Left ventricle myocardium inferior (tissue), 1 donor: ENCODE measurements at regions not wholly inside any gene's neighbourhood (a gene's known extent, or its start where the extent isn't known, plus 50 kb on each side); places are given as distances from the start of the nearest gene placed in this dataset.

Experiments
- DNase-seq: peaks from one replicate; pipeline ENCODE4 v3.0.0-alpha.2; 2020
- H3K27ac ChIP-seq: fragments of 200-600 bp; replicated peaks from 2 replicates; pipeline ENCODE4 v1.8.0; 2021
- H3K27me3 ChIP-seq: fragments of 200-600 bp; 2 replicates; pipeline ENCODE4 v1.8.0; 2021; ENCODE audit warnings: low read depth
- H3K36me3 ChIP-seq: fragments of 200-600 bp; 2 replicates; pipeline ENCODE4 v1.8.0; 2021
- H3K4me1 ChIP-seq: fragments of 200-600 bp; 2 replicates; pipeline ENCODE4 v1.8.0; 2021
- H3K4me3 ChIP-seq: fragments of 200-600 bp; 2 replicates; pipeline ENCODE4 v1.8.0; 2021; ENCODE audit warnings: mild to moderate bottlenecking, moderate library complexity
- H3K9me3 ChIP-seq: fragments of 200-600 bp; replicated peaks from 2 replicates; pipeline ENCODE4 v1.8.0; 2021
- intact Hi-C: fragments of 100-400 bp; cut with micrococcal nuclease; formaldehyde crosslinking; loops from one replicate; pipeline ENCODE4 v1.11.0; 2022
- TF ChIP-seq, protein P1 (sequence below): fragments of 200-600 bp; IDR thresholded peaks from 2 replicates; pipeline ENCODE4 v1.8.0; 2021; ENCODE audit warnings: antibody characterized with exemption, mild to moderate bottlenecking, borderline replicate concordance
- donor health status: DM: no; HTN: yes; CAD: no; lungs with severe emphysema.

DNA sequence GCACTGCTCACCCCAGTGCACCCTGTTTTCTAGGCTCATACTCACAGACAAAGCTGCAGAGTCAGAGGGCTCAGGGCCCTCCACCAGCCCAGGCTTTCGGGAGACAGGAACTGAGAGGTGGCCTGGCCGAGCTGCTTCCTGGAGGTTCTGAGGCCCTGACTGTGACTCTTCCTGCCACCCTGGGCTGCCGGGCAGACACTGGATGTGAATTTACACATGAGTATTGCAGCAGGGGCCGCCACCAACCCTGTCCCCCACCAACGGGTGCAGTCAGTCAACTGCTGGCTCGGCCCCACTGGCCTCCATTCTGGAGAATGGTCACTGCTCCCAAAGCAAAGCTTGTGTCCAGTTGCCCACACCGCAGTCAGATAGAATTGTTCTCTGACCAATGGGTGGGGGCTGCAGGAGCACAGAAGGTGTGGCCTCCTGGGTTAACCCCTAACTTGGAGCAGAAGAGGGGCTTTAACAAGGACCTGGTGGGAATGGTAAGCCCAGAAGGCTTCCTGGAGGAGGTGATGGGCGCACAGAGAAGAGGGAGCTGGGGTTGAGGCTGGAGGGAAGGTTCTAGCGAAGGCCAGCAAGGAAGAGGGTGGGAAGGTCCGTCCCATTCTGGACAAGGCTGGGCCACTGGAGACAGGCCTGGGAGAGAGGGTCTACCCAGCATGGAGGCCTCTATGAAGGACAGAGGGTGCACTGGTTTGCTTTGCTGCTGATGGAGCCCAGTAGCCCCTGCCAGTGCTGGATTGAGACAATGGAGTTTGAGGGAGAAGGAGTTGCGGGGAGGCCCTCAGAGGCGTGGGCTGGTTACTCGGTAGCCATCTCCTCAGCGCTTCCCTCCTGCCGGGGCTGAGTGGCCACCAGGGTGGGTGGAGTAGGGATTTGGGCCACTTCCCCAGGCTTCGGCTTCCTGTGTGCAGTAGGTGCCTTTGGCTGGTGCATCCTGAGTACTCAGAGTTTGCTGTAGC is 135.3 kb downstream of the CPZ start:
- Histone ChIP-seq H3K36me3 (no peaks in the 10 kb centered on the region), H3K4me3 (no peak overlapping the region), H3K9me3 (peaks cover 6% of the 10 kb centered on the region), H3K4me1 (no peaks in the 10 kb centered on the region), H3K27ac (no peak overlapping the region), H3K27me3 (peaks cover 84% of the 10 kb centered on the region)
- TF ChIP-seq, protein P1, sequence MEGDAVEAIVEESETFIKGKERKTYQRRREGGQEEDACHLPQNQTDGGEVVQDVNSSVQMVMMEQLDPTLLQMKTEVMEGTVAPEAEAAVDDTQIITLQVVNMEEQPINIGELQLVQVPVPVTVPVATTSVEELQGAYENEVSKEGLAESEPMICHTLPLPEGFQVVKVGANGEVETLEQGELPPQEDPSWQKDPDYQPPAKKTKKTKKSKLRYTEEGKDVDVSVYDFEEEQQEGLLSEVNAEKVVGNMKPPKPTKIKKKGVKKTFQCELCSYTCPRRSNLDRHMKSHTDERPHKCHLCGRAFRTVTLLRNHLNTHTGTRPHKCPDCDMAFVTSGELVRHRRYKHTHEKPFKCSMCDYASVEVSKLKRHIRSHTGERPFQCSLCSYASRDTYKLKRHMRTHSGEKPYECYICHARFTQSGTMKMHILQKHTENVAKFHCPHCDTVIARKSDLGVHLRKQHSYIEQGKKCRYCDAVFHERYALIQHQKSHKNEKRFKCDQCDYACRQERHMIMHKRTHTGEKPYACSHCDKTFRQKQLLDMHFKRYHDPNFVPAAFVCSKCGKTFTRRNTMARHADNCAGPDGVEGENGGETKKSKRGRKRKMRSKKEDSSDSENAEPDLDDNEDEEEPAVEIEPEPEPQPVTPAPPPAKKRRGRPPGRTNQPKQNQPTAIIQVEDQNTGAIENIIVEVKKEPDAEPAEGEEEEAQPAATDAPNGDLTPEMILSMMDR, result no peak
- no peak for DNase-seq
- intact Hi-C loops, result no loop called here

DNA sequence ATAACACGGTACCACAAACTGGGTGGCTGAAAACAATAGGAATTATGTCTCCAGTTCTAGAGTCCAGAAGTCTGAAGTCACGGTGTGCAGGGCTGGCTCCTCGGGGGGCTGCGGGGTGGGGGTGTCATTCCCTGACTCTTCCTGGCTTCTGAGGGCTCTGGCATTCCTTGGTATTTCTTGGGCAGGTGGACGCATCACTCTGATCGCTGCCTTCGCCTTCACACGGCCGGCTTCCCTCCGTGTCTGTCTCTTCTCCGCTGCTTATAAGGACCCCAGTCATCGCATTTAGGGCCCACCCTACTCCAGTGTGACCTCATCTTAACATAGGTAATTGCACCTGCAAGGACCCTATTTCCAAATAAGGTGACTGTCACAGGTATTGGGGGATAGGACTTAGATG is 134.6 kb downstream of the CPZ start:
- TF ChIP-seq, protein P1, result no peak
- no peak overlapping the region for H3K4me3 ChIP-seq
- DNase-seq, result no peak
- no peaks in the 10 kb centered on the region for H3K36me3 ChIP-seq
- peaks cover 90% of the 10 kb centered on the region for H3K27me3 ChIP-seq
- H3K4me1 ChIP-seq, result no peaks in the 10 kb centered on the region
- intact Hi-C loops, result no loop called here
- H3K27ac ChIP-seq, result no peak overlapping the region
- peaks cover under 1% of the 10 kb centered on the region for H3K9me3 ChIP-seq

DNA sequence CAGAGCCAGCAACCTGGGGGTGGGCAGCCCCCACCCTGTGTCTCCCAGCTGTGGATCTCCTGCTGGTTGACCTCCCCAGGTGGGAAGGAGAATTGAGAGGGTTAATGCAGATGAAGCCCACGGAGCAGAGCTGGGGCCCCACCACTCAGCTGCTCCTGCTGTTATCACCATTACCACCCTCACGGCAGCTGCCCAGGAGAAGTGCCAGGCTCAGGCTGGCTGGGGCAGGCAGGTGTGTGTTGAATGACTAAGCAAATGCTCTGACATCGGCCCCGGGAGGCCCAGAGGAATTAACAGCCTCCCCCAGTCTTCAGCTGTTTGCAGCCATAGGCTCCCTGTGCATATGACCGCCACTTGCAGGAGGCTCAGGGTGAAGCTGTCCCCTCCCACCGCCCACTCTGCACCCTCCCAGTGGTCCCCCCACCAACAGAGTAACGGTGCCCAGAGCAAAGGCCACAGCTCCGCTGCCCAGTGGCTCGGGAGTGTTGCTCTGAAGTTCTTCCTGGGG is 133.8 kb downstream of the CPZ start:
- Histone ChIP-seq H3K4me1 (no peaks in the 10 kb centered on the region), H3K27me3 (peaks cover 90% of the 10 kb centered on the region), H3K36me3 (no peaks in the 10 kb centered on the region), H3K9me3 (no peaks in the 10 kb centered on the region), H3K27ac (no peak overlapping the region), H3K4me3 (no peak overlapping the region)
- intact Hi-C loops, result no loop called here
- TF ChIP-seq, protein P1, result no peak
- no peak for DNase-seq

DNA sequence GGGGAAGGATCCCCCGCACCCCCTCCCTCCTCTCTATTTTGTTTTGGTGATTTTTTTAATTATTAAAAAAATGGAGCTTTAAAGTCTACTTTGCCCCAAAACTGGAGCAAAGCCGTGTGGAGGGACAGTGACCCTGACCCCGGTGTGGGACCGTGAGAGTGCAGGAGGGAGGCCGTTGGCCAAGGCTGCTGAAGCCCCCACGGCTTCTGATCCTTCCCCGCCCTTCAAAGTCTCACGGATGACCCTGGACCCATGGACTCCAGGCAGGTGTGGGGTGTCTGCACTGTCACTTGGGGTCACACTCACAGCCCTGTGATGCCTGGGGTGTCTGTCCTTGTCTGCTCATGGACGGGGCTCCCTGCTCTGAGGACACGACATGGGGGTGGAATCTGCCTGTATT is 133.3 kb downstream of the CPZ start:
- Histone ChIP-seq H3K27ac (no peak overlapping the region), H3K27me3 (peaks cover 88% of the 10 kb centered on the region), H3K4me1 (no peaks in the 10 kb centered on the region), H3K9me3 (no peaks in the 10 kb centered on the region), H3K4me3 (no peak overlapping the region), H3K36me3 (no peaks in the 10 kb centered on the region)
- DNase-seq, result no peak
- TF ChIP-seq, protein P1, result no peak
- intact Hi-C loops, result no loop called here

DNA sequence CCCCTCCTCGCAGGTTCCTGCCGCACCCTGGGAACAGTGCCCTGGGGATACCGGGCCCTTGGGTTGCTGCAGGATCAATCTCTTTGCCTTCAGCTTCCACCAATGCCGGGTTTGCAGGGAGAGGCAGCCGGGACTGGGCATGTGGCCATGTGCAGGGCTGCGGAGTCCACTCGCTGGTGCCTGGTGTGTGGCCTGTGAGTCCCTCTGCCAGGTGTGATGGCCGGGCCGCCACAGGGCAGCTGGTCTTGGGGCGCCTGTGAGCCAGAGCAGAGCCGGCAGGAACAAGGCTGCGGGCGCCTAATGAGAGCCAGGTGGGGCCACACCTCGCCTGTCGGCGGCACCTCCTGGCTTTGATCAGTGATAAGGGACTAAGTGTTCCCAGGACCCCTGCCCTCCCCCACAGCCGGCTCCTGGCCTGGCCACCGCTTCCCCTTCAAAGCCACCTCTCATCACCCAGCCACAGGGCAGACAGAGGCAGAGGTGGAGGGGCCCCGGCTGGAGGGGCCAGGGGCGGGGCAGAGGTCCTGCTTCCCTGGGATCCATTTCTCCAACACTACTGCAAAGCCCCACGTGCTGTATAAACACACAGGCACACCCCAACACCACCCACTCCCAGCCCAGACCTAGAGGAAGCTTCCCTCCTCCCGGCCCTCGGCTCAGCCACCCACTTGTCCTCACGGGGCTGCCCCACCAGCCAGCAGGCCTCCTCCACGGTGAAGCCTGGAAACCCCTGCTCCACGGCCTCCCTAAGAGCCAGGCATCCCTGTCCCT is 132.7 kb downstream of the CPZ start:
- TF ChIP-seq, protein P1, result no peak
- H3K9me3 ChIP-seq, result no peaks in the 10 kb centered on the region
- H3K4me3 ChIP-seq, result no peak overlapping the region
- H3K27me3 ChIP-seq, result peaks cover 91% of the 10 kb centered on the region
- H3K4me1 ChIP-seq, result no peaks in the 10 kb centered on the region
- intact Hi-C loops, result no loop called here
- no peaks in the 10 kb centered on the region for H3K36me3 ChIP-seq
- H3K27ac ChIP-seq, result no peak overlapping the region
- no peak for DNase-seq
